Astrocyte (in vitro differentiated cells and primary cell): ENCODE measurements at regions not wholly inside any gene's neighbourhood (a gene's known extent, or its start where the extent isn't known, plus 50 kb on each side); places are given as distances from the start of the nearest gene placed in this dataset.

Source experiments
- EZH2 ChIP-seq: IDR thresholded peaks from 2 replicates; pipeline ENCODE4 v1.6.1; 2012; ENCODE audit warnings: mild to moderate bottlenecking, low read length, inconsistent platforms; ENCODE audit not compliant: insufficient read depth
- TF ChIP-seq, protein P1 (sequence below): IDR thresholded peaks from 2 replicates; pipeline ENCODE4 v1.5.1; 2011; ENCODE audit warnings: low read depth, mild to moderate bottlenecking, inconsistent platforms, low read length, moderate library complexity; ENCODE audit not compliant: insufficient read depth

DNA sequence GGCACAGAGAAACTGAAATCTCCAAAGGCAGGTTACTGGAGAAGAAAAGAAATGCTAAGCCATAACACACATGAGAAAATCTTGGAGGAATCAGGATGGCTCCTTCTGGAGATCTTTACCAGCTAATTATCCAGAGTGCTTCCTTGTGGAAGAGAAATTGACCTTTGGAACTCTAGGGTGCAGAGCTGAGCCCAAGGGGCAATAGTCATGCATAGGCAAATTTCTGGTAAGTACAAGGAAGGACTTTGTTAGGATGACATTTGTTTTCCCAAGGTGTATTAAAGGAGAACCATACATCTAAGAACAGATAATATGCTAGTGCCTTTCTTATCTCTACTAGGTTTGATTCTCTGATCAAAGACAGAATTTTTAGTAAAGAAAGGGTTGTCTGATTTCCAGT is 670.6 kb downstream of the DHX35 start:
- TF ChIP-seq, protein P1, sequence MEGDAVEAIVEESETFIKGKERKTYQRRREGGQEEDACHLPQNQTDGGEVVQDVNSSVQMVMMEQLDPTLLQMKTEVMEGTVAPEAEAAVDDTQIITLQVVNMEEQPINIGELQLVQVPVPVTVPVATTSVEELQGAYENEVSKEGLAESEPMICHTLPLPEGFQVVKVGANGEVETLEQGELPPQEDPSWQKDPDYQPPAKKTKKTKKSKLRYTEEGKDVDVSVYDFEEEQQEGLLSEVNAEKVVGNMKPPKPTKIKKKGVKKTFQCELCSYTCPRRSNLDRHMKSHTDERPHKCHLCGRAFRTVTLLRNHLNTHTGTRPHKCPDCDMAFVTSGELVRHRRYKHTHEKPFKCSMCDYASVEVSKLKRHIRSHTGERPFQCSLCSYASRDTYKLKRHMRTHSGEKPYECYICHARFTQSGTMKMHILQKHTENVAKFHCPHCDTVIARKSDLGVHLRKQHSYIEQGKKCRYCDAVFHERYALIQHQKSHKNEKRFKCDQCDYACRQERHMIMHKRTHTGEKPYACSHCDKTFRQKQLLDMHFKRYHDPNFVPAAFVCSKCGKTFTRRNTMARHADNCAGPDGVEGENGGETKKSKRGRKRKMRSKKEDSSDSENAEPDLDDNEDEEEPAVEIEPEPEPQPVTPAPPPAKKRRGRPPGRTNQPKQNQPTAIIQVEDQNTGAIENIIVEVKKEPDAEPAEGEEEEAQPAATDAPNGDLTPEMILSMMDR = no peak
- no peak for TF ChIP-seq EZH2
